ENCODE measurements at regions not wholly inside any gene's neighbourhood (a gene's known extent, or its start where the extent isn't known, plus 50 kb on each side); places are given as distances from the start of the nearest gene placed in this dataset.
A peak's percentile ranks its signal among the peaks of the same experiment; 100 is the strongest.

DNA sequence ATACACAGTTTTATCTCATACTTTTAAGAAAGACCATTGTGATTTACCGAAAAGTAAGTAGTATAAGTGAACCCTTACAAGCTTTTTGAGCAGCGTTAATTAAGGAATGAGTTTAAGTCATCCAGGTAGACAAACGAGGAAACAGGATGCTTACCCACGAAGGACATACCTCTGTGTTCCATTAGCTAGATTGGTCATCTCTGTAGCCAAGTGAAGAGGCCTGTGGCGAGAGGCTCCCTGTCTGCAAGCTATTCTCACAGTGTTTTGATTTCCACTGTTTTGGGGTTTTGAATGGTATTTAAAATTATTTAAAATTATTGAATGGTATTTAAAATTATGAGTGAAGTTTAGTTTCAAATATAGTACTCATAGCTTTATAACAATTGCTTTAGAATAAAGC is 342.1 kb upstream of the RGS6 start:
- no peak overlapping the region for H4K8ac ChIP-seq (ENCODE audit: low read length)
- no peak overlapping the region for H3K27ac ChIP-seq (ENCODE audit: low read length, poor library complexity, severe bottlenecking)
- no peak overlapping the region for H3K4me3 ChIP-seq (ENCODE audit: insufficient read depth in 1 of 2, low read depth in 1 of 2, low read length in 2 of 2)
- no peak overlapping the region for H2BK5ac ChIP-seq (ENCODE audit: low read depth, low read length, poor library complexity, severe bottlenecking)
- no peak overlapping the region for H3K18ac ChIP-seq (ENCODE audit: low read depth in 1 of 2, low read length in 2 of 2)
- no peak overlapping the region for H3K23ac ChIP-seq (ENCODE audit: low read length in 2 of 2)
- H3K4me2 ChIP-seq (ENCODE audit: low read length, poor library complexity, severe bottlenecking): no peak overlapping the region
- H3K36me3 ChIP-seq (ENCODE audit: control insufficient read depth in 1 of 2, insufficient read depth in 2 of 2, low read depth in 1 of 2, low read length in 2 of 2): no peaks in the 10 kb centered on the region
- H3K79me1 ChIP-seq (replicated peaks; ENCODE audit: low read length, poor library complexity, severe bottlenecking): peaks cover 8% of the 10 kb centered on the region
- no peak overlapping the region for H2BK120ac ChIP-seq (ENCODE audit: low read depth, low read length)
- no peak overlapping the region for H3K14ac ChIP-seq (ENCODE audit: low read length in 2 of 2)
- no peak overlapping the region for H3K4ac ChIP-seq (ENCODE audit: low read depth in 1 of 2, low read length in 2 of 2)
- H3K4me1 ChIP-seq (ENCODE audit: control insufficient read depth, insufficient read depth, low read depth, low read length): peaks cover 2% of the 10 kb centered on the region
- H3K9me3 ChIP-seq (ENCODE audit: control insufficient read depth, low read length): no peaks in the 10 kb centered on the region
- no peak overlapping the region for H2BK12ac ChIP-seq (ENCODE audit: low read length in 2 of 2)
- no peak overlapping the region for H2BK15ac ChIP-seq (ENCODE audit: low read depth, poor library complexity, severe bottlenecking)
- no peak for DNase-seq
- 92% methylated on average over 5 of the region's 5 CpGs for WGBS
- no peak overlapping the region for H2AK5ac ChIP-seq (ENCODE audit: low read length, severe bottlenecking)
- H3K9ac ChIP-seq (ENCODE audit: low read length): no peak overlapping the region
- H2AFZ ChIP-seq (ENCODE audit: low read depth, low read length): no peak overlapping the region
- H3K27me3 ChIP-seq (ENCODE audit: control insufficient read depth in 1 of 2, insufficient read depth in 1 of 2, low read length in 2 of 2): no peaks in the 10 kb centered on the region
- no peak overlapping the region for H4K91ac ChIP-seq (ENCODE audit: low read length)

DNA sequence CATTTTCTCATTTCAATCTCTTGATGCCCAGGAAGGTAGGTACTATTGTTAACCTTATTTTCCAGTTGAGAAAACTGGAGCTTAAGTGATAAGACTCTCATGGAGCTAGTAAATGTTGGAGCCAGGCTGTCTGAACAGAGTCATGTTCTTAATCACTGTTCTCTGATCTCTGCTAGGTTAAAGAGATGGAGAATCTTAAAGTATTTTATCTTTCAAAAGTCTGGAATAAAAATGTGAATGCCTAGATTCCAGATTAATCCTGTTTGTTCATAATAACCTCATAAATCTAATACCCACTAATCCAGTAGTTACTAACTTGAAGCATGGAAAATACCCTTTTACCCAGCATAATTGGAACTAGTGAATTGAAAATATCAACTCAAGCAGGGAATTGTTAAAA is 341.0 kb upstream of the RGS6 start:
- H3K36me3 ChIP-seq (ENCODE audit: control insufficient read depth in 1 of 2, insufficient read depth in 2 of 2, low read depth in 1 of 2, low read length in 2 of 2): no peaks in the 10 kb centered on the region

DNA sequence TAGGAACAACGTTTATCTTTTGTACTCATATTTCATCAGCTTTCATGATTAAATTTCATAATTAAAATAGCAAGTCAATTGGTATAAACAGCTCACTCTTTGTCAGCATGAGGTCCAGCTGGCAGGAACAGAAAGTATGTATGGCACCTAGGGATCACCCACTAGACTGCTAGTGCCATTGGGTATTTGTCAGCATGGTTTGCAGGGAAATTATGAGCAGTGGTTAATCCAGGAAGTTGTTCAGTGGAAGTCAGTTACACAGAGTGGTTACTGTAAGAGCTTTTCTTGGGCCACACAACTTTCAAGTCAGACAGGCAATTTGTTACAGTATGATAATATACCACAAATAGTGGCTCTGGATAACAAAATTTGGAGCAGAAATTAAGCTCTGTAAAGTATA is 340.3 kb upstream of the RGS6 start:
- Histone ChIP-seq H3K18ac (ENCODE audit: low read depth in 1 of 2, low read length in 2 of 2) (no peak overlapping the region), H3K4me2 (ENCODE audit: low read length, poor library complexity, severe bottlenecking) (no peak overlapping the region), H3K79me1 (replicated peaks; ENCODE audit: low read length, poor library complexity, severe bottlenecking) (peaks cover 9% of the 10 kb centered on the region), H3K9me3 (ENCODE audit: control insufficient read depth, low read length) (no peaks in the 10 kb centered on the region), H4K91ac (ENCODE audit: low read length) (no peak overlapping the region), H2AK5ac (ENCODE audit: low read length, severe bottlenecking) (no peak overlapping the region), H3K4ac (ENCODE audit: low read depth in 1 of 2, low read length in 2 of 2) (no peak overlapping the region), H3K14ac (ENCODE audit: low read length in 2 of 2) (no peak overlapping the region), H2BK5ac (ENCODE audit: low read depth, low read length, poor library complexity, severe bottlenecking) (no peak overlapping the region), H3K27ac (ENCODE audit: low read length, poor library complexity, severe bottlenecking) (peak overlapping the region; percentile 49), H4K8ac (ENCODE audit: low read length) (no peak overlapping the region), H3K36me3 (ENCODE audit: control insufficient read depth in 1 of 2, insufficient read depth in 2 of 2, low read depth in 1 of 2, low read length in 2 of 2) (no peaks in the 10 kb centered on the region), H2AFZ (ENCODE audit: low read depth, low read length) (no peak overlapping the region), H2BK15ac (ENCODE audit: low read depth, poor library complexity, severe bottlenecking) (no peak overlapping the region), H3K4me3 (ENCODE audit: insufficient read depth in 1 of 2, low read depth in 1 of 2, low read length in 2 of 2) (no peak overlapping the region), H3K9ac (ENCODE audit: low read length) (peak overlapping the region; percentile 33), H3K23ac (ENCODE audit: low read length in 2 of 2) (no peak overlapping the region), H2BK120ac (ENCODE audit: low read depth, low read length) (no peak overlapping the region), H2BK12ac (ENCODE audit: low read length in 2 of 2) (no peak overlapping the region), H3K27me3 (ENCODE audit: control insufficient read depth in 1 of 2, insufficient read depth in 1 of 2, low read length in 2 of 2) (no peaks in the 10 kb centered on the region), H3K4me1 (ENCODE audit: control insufficient read depth, insufficient read depth, low read depth, low read length) (peaks cover 2% of the 10 kb centered on the region)
- no CpG with 5 or more reads among the region's 1 CpG for WGBS
- peak; percentile 56 for DNase-seq

More for the DNA sequence above, 341.0 kb upstream of the RGS6 start:
- Histone ChIP-seq H3K18ac (ENCODE audit: low read depth in 1 of 2, low read length in 2 of 2) (no peak overlapping the region), H2AK5ac (ENCODE audit: low read length, severe bottlenecking) (no peak overlapping the region), H2BK5ac (ENCODE audit: low read depth, low read length, poor library complexity, severe bottlenecking) (no peak overlapping the region), H3K27me3 (ENCODE audit: control insufficient read depth in 1 of 2, insufficient read depth in 1 of 2, low read length in 2 of 2) (no peaks in the 10 kb centered on the region), H2BK12ac (ENCODE audit: low read length in 2 of 2) (no peak overlapping the region), H2BK15ac (ENCODE audit: low read depth, poor library complexity, severe bottlenecking) (no peak overlapping the region), H3K23ac (ENCODE audit: low read length in 2 of 2) (no peak overlapping the region), H3K9me3 (ENCODE audit: control insufficient read depth, low read length) (no peaks in the 10 kb centered on the region), H3K4me2 (ENCODE audit: low read length, poor library complexity, severe bottlenecking) (no peak overlapping the region), H2BK120ac (ENCODE audit: low read depth, low read length) (no peak overlapping the region), H4K91ac (ENCODE audit: low read length) (no peak overlapping the region), H3K4me3 (ENCODE audit: insufficient read depth in 1 of 2, low read depth in 1 of 2, low read length in 2 of 2) (no peak overlapping the region), H3K4me1 (ENCODE audit: control insufficient read depth, insufficient read depth, low read depth, low read length) (peaks cover 2% of the 10 kb centered on the region), H3K79me1 (replicated peaks; ENCODE audit: low read length, poor library complexity, severe bottlenecking) (peaks cover 11% of the 10 kb centered on the region), H3K9ac (ENCODE audit: low read length) (no peak overlapping the region), H3K14ac (ENCODE audit: low read length in 2 of 2) (no peak overlapping the region), H4K8ac (ENCODE audit: low read length) (no peak overlapping the region), H3K27ac (ENCODE audit: low read length, poor library complexity, severe bottlenecking) (no peak overlapping the region), H3K4ac (ENCODE audit: low read depth in 1 of 2, low read length in 2 of 2) (no peak overlapping the region), H2AFZ (ENCODE audit: low read depth, low read length) (no peak overlapping the region)
- no peak for DNase-seq

DNA sequence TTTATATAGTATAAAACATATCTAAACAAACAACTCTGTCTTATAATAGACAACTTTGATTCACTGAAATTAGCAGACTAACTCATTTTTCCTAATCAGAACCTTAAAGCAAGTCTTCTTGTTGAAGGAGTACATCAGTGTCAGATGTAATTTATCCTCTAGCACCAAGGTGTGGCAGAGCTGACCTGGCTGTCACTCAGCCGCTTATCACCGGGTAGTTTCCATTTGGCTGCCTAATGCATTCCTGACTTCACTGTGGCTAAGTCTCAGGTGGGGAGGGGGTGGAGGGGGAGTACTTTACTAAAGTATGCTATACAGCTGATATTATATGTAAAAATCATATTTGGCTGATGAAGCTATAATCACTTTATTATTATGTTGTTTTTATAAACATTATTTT is 339.9 kb upstream of the RGS6 start:
- H3K4me1 ChIP-seq (ENCODE audit: control insufficient read depth, insufficient read depth, low read depth, low read length): peaks cover 2% of the 10 kb centered on the region
- H3K9me3 ChIP-seq (ENCODE audit: control insufficient read depth, low read length): no peaks in the 10 kb centered on the region
- no peak for DNase-seq
- H2BK15ac ChIP-seq (ENCODE audit: low read depth, poor library complexity, severe bottlenecking): no peak overlapping the region
- no peak overlapping the region for H2BK120ac ChIP-seq (ENCODE audit: low read depth, low read length)
- no peaks in the 10 kb centered on the region for H3K36me3 ChIP-seq (ENCODE audit: control insufficient read depth in 1 of 2, insufficient read depth in 2 of 2, low read depth in 1 of 2, low read length in 2 of 2)
- no peak overlapping the region for H3K14ac ChIP-seq (ENCODE audit: low read length in 2 of 2)
- no peak overlapping the region for H3K23ac ChIP-seq (ENCODE audit: low read length in 2 of 2)
- H3K9ac ChIP-seq (ENCODE audit: low read length): peak overlapping the region; percentile 33
- H4K91ac ChIP-seq (ENCODE audit: low read length): no peak overlapping the region
- no peak overlapping the region for H4K8ac ChIP-seq (ENCODE audit: low read length)
- no peak overlapping the region for H3K4me3 ChIP-seq (ENCODE audit: insufficient read depth in 1 of 2, low read depth in 1 of 2, low read length in 2 of 2)
- 75% methylated on average over 2 of the region's 2 CpGs for WGBS
- H3K4me2 ChIP-seq (ENCODE audit: low read length, poor library complexity, severe bottlenecking): no peak overlapping the region
- H3K18ac ChIP-seq (ENCODE audit: low read depth in 1 of 2, low read length in 2 of 2): no peak overlapping the region
- H2BK5ac ChIP-seq (ENCODE audit: low read depth, low read length, poor library complexity, severe bottlenecking): no peak overlapping the region
- H2BK12ac ChIP-seq (ENCODE audit: low read length in 2 of 2): no peak overlapping the region
- peak overlapping the region; percentile 12 for H3K27ac ChIP-seq (ENCODE audit: low read length, poor library complexity, severe bottlenecking)
- H3K79me1 ChIP-seq (replicated peaks; ENCODE audit: low read length, poor library complexity, severe bottlenecking): peaks cover 9% of the 10 kb centered on the region
- no peaks in the 10 kb centered on the region for H3K27me3 ChIP-seq (ENCODE audit: control insufficient read depth in 1 of 2, insufficient read depth in 1 of 2, low read length in 2 of 2)
- no peak overlapping the region for H3K4ac ChIP-seq (ENCODE audit: low read depth in 1 of 2, low read length in 2 of 2)
- no peak overlapping the region for H2AFZ ChIP-seq (ENCODE audit: low read depth, low read length)
- H2AK5ac ChIP-seq (ENCODE audit: low read length, severe bottlenecking): no peak overlapping the region

All from mesenchymal stem cell (in vitro differentiated cells and primary cell).